H1 (cell line): ENCODE measurements at regions not wholly inside any gene's neighbourhood (a gene's known extent, or its start where the extent isn't known, plus 50 kb on each side); places are given as distances from the start of the nearest gene placed in this dataset.

Experiments used
- CTCF ChIA-PET: fragments of 300-600 bp; sonication (Branson Sonifier 250); formaldehyde crosslinking; loops from one replicate; lab custom pipeline; 2021; ENCODE audit not compliant: partially characterized antibody; lab: Charles Lee
- POLR2A ChIA-PET: fragments of 300-600 bp; sonication (Branson Sonifier 250); formaldehyde crosslinking; loops from one replicate; lab custom pipeline; 2021; ENCODE audit warnings: inconsistent platforms; ENCODE audit not compliant: partially characterized antibody; lab: Charles Lee
- DNase-seq, 2 experiments: peaks; one replicate each; pipeline versions ENCODE4 v3.0.0 to v3.0.0-alpha.2; 2010 to 2022; ENCODE audit warnings: low spot score in 2 of 2, low read depth in 1 of 2, mixed read lengths in 1 of 2
- FAIRE-seq: peaks from 2 replicates; lab custom pipeline; 2011; peaks lifted over from hg19 to GRCh38; lab: Jason Lieb, UNC
- H2AFZ ChIP-seq: 2 replicates; pipeline ENCODE4 v1.8.1; 2012; ENCODE audit warnings: low read length, inconsistent platforms
- H2AK5ac ChIP-seq: 2 replicates; pipeline ENCODE4 v1.6.1; 2013; ENCODE audit warnings: low read depth, low read length
- H2BK120ac ChIP-seq: replicated peaks from 2 replicates; pipeline ENCODE3; 2013; ENCODE audit warnings: low read depth, low read length, inconsistent platforms
- H2BK12ac ChIP-seq: 2 replicates; pipeline ENCODE4 v1.6.1; 2013; ENCODE audit warnings: low read depth, low read length
- H2BK15ac ChIP-seq: 2 replicates; pipeline ENCODE4 v1.6.1; 2013; ENCODE audit warnings: low read length
- H2BK20ac ChIP-seq: 2 replicates; pipeline ENCODE4 v1.6.1; 2013; ENCODE audit warnings: low read length
- H2BK5ac ChIP-seq: 2 replicates; pipeline ENCODE4 v1.6.1; 2013; ENCODE audit warnings: low read depth, low read length
- H3K14ac ChIP-seq: 2 replicates; pipeline ENCODE4 v1.6.1; 2013; ENCODE audit warnings: inconsistent platforms; ENCODE audit not compliant: insufficient read length
- H3K18ac ChIP-seq: 2 replicates; pipeline ENCODE4 v1.6.1; 2013; ENCODE audit warnings: low read length; ENCODE audit errors: extremely low read depth
- H3K23ac ChIP-seq: 2 replicates; pipeline ENCODE4 v1.6.1; 2013; ENCODE audit warnings: inconsistent platforms; ENCODE audit not compliant: insufficient read length
- H3K23me2 ChIP-seq: 2 replicates; pipeline ENCODE4 v1.6.1; 2013; ENCODE audit warnings: low read depth, low read length
- H3K27ac ChIP-seq: 2 replicates; pipeline ENCODE4 v1.6.1; 2011; ENCODE audit warnings: low read depth, low read length, inconsistent platforms
- H3K27me3 ChIP-seq, 4 experiments: replicated peaks in 1 of 4; 1 replicate in 1 of 4; 2 replicates in 3 of 4; pipeline versions ENCODE4 v1.6.1 to v1.8.1; 2011 to 2013; ENCODE audit warnings: low read length in 3 of 4, mild to moderate bottlenecking in 3 of 4, inconsistent platforms in 2 of 4, mixed read lengths in 2 of 4, moderate library complexity in 1 of 4; ENCODE audit not compliant: control insufficient read depth in 3 of 4, insufficient read depth in 3 of 4; ENCODE audit errors: extremely low read depth in 1 of 4
- H3K36me3 ChIP-seq, 4 experiments: 2 replicates each; pipeline versions ENCODE4 v1.6.1 to v1.8.1; 2011 to 2013; ENCODE audit warnings: mild to moderate bottlenecking in 4 of 4, low read length in 3 of 4, moderate library complexity in 2 of 4, control low read depth in 1 of 4, inconsistent platforms in 1 of 4; ENCODE audit not compliant: insufficient read depth in 4 of 4, control insufficient read depth in 2 of 4
- H3K4ac ChIP-seq: replicated peaks from 2 replicates; pipeline ENCODE3; 2013; ENCODE audit warnings: low read length, low read depth, mixed read lengths, inconsistent platforms; ENCODE audit not compliant: insufficient read length
- H3K4me1 ChIP-seq, 4 experiments: replicated peaks in 1 of 4; 1 replicate in 1 of 4; 2 replicates in 3 of 4; pipeline versions ENCODE4 v1.6.1 to v1.8.1; 2011 to 2013; ENCODE audit warnings: low read length in 3 of 4, inconsistent platforms in 2 of 4, mixed read lengths in 1 of 4; ENCODE audit not compliant: insufficient read depth in 4 of 4, control insufficient read depth in 3 of 4
- H3K4me2 ChIP-seq, 2 experiments: 2 replicates each; pipeline versions ENCODE4 v1.6.1 to v1.8.1; 2011 to 2013; ENCODE audit warnings: low read depth in 2 of 2, low read length in 2 of 2, control low read depth in 1 of 2, inconsistent platforms in 1 of 2, mild to moderate bottlenecking in 1 of 2; ENCODE audit not compliant: insufficient read depth in 1 of 2
- H3K4me3 ChIP-seq, 4 experiments: fragments of 200-600, 300-600 bp in 1 of 4; sonication (generic), shearing (Covaris generic), sonication (Bioruptor Twin) in 1 of 4; 2 replicates each; pipeline versions ENCODE4 v1.5.1 to v1.8.1; 2011 to 2016; ENCODE audit warnings: low read length in 4 of 4, low read depth in 3 of 4, control low read depth in 2 of 4, inconsistent platforms in 2 of 4, mild to moderate bottlenecking in 2 of 4, mixed read lengths in 1 of 4, moderate library complexity in 1 of 4; ENCODE audit not compliant: insufficient read depth in 2 of 4; ENCODE audit errors: extremely low read depth in 1 of 4
- H3K56ac ChIP-seq: replicated peaks from 2 replicates; pipeline ENCODE3; 2013; ENCODE audit warnings: low read depth, mild to moderate bottlenecking, mixed read lengths, low read length, inconsistent platforms; ENCODE audit not compliant: insufficient read length
- H3K79me1 ChIP-seq: 2 replicates; pipeline ENCODE4 v1.6.1; 2013; ENCODE audit warnings: low read depth, low read length, control low read depth
- H3K79me2 ChIP-seq, 2 experiments: 2 replicates each; pipeline versions ENCODE4 v1.6.1 to v1.8.1; 2012 to 2013; ENCODE audit warnings: low read length in 2 of 2, mild to moderate bottlenecking in 2 of 2, inconsistent platforms in 1 of 2; ENCODE audit not compliant: insufficient read depth in 2 of 2, control insufficient read depth in 1 of 2
- H3K9ac ChIP-seq, 4 experiments: replicated peaks in 1 of 4; 1 replicate in 1 of 4; 2 replicates in 3 of 4; pipeline versions ENCODE4 v1.6.1 to v1.8.1; 2011 to 2013; ENCODE audit warnings: low read depth in 3 of 4, low read length in 3 of 4, control low read depth in 2 of 4, mild to moderate bottlenecking in 2 of 4, moderate library complexity in 2 of 4, inconsistent platforms in 1 of 4; ENCODE audit errors: extremely low read depth in 1 of 4
- H3K9me3 ChIP-seq, 2 experiments: 2 replicates each; pipeline versions ENCODE4 v1.6.1 to v1.8.1; 2012 to 2013; ENCODE audit warnings: mild to moderate bottlenecking in 2 of 2, moderate library complexity in 2 of 2, control low read depth in 1 of 2, inconsistent platforms in 1 of 2, low read depth in 1 of 2, low read length in 1 of 2, mixed read lengths in 1 of 2; ENCODE audit not compliant: insufficient read depth in 2 of 2
- H4K20me1 ChIP-seq, 2 experiments: replicated peaks in 1 of 2; 2 replicates each; pipeline versions ENCODE3 to v1.8.1; 2011 to 2013; ENCODE audit warnings: inconsistent platforms in 2 of 2, low read length in 2 of 2, mild to moderate bottlenecking in 1 of 2; ENCODE audit not compliant: insufficient read depth in 2 of 2, control insufficient read depth in 1 of 2
- H4K5ac ChIP-seq: 2 replicates; pipeline ENCODE4 v1.6.1; 2013; ENCODE audit warnings: low read length, low read depth, mixed read lengths, inconsistent platforms; ENCODE audit not compliant: insufficient read length
- H4K8ac ChIP-seq: 2 replicates; pipeline ENCODE4 v1.8.0; 2013; ENCODE audit warnings: mild to moderate bottlenecking, moderate library complexity, low read length, inconsistent platforms; ENCODE audit not compliant: insufficient read depth; ENCODE audit errors: extremely low read depth
- H4K91ac ChIP-seq: replicated peaks from 2 replicates; pipeline ENCODE3; 2013; ENCODE audit warnings: low read length, mixed read lengths, inconsistent platforms; ENCODE audit not compliant: insufficient read length
- ASH2L ChIP-seq: fragments of 200-600, 300-600 bp; sonication (generic); IDR thresholded peaks from one replicate; pipeline ENCODE4 v1.7.1; 2017; ENCODE audit warnings: low read length
- EP300 ChIP-seq, 2 experiments: IDR thresholded peaks; 1 replicate in 1 of 2; 2 replicates in 1 of 2; pipeline ENCODE4 v1.6.1; 2011 to 2012; ENCODE audit warnings: low read depth in 2 of 2, low read length in 2 of 2, mild to moderate bottlenecking in 2 of 2, borderline replicate concordance in 1 of 2, inconsistent platforms in 1 of 2, moderate library complexity in 1 of 2
- EZH2 ChIP-seq: fragments of 200-600 bp; sonication (generic); IDR thresholded peaks from 2 replicates; pipeline ENCODE4 v1.7.1; 2012; ENCODE audit warnings: low read depth, mild to moderate bottlenecking, moderate library complexity, low read length, inconsistent platforms; ENCODE audit not compliant: severe bottlenecking
- GABPA ChIP-seq: IDR thresholded peaks from 2 replicates; pipeline ENCODE4 v1.6.1; 2011; ENCODE audit warnings: mild to moderate bottlenecking, low read length, moderate library complexity, borderline replicate concordance; ENCODE audit not compliant: insufficient read depth
- KDM4A ChIP-seq: IDR thresholded peaks from one replicate; pipeline ENCODE4 v1.7.1; 2012; ENCODE audit warnings: low read depth, mild to moderate bottlenecking, moderate library complexity, low read length, inconsistent platforms; ENCODE audit not compliant: severe bottlenecking
- KDM5A ChIP-seq: fragments of 200-600 bp; IDR thresholded peaks from 2 replicates; pipeline ENCODE4 v1.7.1; 2012; ENCODE audit warnings: mild to moderate bottlenecking, low read length, inconsistent platforms, mixed read lengths
- RBBP5 ChIP-seq: IDR thresholded peaks from 2 replicates; pipeline ENCODE4 v1.7.1; 2012; ENCODE audit warnings: low read depth, mild to moderate bottlenecking, inconsistent platforms, low read length, moderate library complexity, borderline replicate concordance
- SIN3A ChIP-seq, 2 experiments: IDR thresholded peaks in 1 of 2; conservative IDR thresholded peaks in 1 of 2; 2 replicates each; pipeline ENCODE4 v1.6.1; 2011 to 2012; ENCODE audit warnings: low read length in 2 of 2, improper control_type of control experiment in 1 of 2, low read depth in 1 of 2, mild to moderate bottlenecking in 1 of 2
- SIRT6 ChIP-seq: IDR thresholded peaks from one replicate; pipeline ENCODE4 v1.7.1; 2012; ENCODE audit warnings: low read length, inconsistent platforms
- SIX5 ChIP-seq: IDR thresholded peaks from 2 replicates; pipeline ENCODE4 v1.6.1; 2011; ENCODE audit warnings: mild to moderate bottlenecking, low read depth, low read length
- SP2 ChIP-seq: IDR thresholded peaks from 2 replicates; pipeline ENCODE4 v1.6.1; 2012; ENCODE audit warnings: mild to moderate bottlenecking, low read length, inconsistent platforms
- TAF1 ChIP-seq: IDR thresholded peaks from 2 replicates; pipeline ENCODE4 v1.6.1; 2011; ENCODE audit warnings: mild to moderate bottlenecking, low read depth, low read length
- TAF7 ChIP-seq: optimal IDR thresholded peaks from 2 replicates; pipeline ENCODE3; 2011; ENCODE audit warnings: low read depth, mild to moderate bottlenecking, inconsistent platforms, low read length, moderate library complexity, borderline replicate concordance
- YY1 ChIP-seq: IDR thresholded peaks from 2 replicates; pipeline ENCODE4 v1.6.1; 2011; ENCODE audit warnings: low read depth, mild to moderate bottlenecking, low read length
- WGBS, 2 experiments: shearing (Covaris generic) in 1 of 2; methylation state at CpG; one replicate each; pipeline versions ENCODE4 v1.1.6 to v1.1.7; 2013 to 2015; ENCODE audit warnings: low lambda C conversion rate in 2 of 2, mixed read lengths in 2 of 2, inconsistent platforms in 1 of 2, low coverage in 1 of 2, missing lambda C conversion rate in 1 of 2; ENCODE audit not compliant: insufficient replicate concordance in 2 of 2, insufficient coverage in 1 of 2, insufficient read length in 1 of 2; ENCODE audit errors: extremely low coverage in 1 of 2, missing lambda C conversion rate in 1 of 2; 5-methylcytosine and 5-hydroxymethylcytosine counted together

- Histone ChIP-seq H4K91ac (no peak overlapping the region), H2BK120ac (no peak overlapping the region), H3K27ac (no peak overlapping the region), H3K18ac (no peak overlapping the region), H3K4me3 (no peak overlapping the region), H3K23me2 (no peaks in the 10 kb centered on the region; the same call in 1 of the 2 replicates), H3K4me1 (peaks cover 0 to 3% (median 0%) of the 10 kb centered on the region in 4 experiments; a peak in 2 of 7 replicates), H2BK20ac (no peak overlapping the region), H3K56ac (no peak overlapping the region), H3K14ac (no peak overlapping the region), H2AFZ (no peak overlapping the region), H3K36me3 (no peaks in the 10 kb centered on the region), H2BK5ac (no peak overlapping the region), H3K23ac (no peak overlapping the region), H3K4me2 (no peak overlapping the region), H3K27me3 (no peaks in the 10 kb centered on the region), H3K79me1 (no peaks in the 10 kb centered on the region), H4K20me1 (no peaks in the 10 kb centered on the region), H2BK12ac (no peak overlapping the region), H3K4ac (no peak overlapping the region), H2BK15ac (no peak overlapping the region), H4K5ac (no peak overlapping the region), H3K9me3 (no peaks in the 10 kb centered on the region), H4K8ac (no peak overlapping the region), H2AK5ac (no peak overlapping the region), H3K9ac (no peak overlapping the region), H3K79me2 (no peaks in the 10 kb centered on the region)
- no peak for DNase-seq
- 77% methylated on average over 2 of the region's 2 CpGs; no CpG with 5 or more reads in 1 of the 2 experiments for WGBS, 2 experiments
- POLR2A ChIA-PET = no interaction called here
- FAIRE-seq = no peak
- CTCF ChIA-PET = interaction anchor here (0.6 to 3.3 kb wide), 3 partner anchors 9 to 126 kb away, joined by 3 to 12 read pairs (median 3); no protein-coding TSS in a partner anchor
- TF ChIP-seq SIN3A (conservative IDR thresholded peaks at IDR 0.05 in 1 of 2, IDR thresholded peaks at IDR 0.05 in 1 of 2; ENCODE audit: low read depth in 1 of 2, low read length in 2 of 2) = no peak
- TF ChIP-seq YY1 = no peak
- no peak for TF ChIP-seq SIRT6
- no peak for TF ChIP-seq EZH2
- TF ChIP-seq GABPA = no peak
- TF ChIP-seq SP2 = no peak
- no peak for TF ChIP-seq KDM5A
- TF ChIP-seq KDM4A = no peak
- no peak for TF ChIP-seq RBBP5
- TF ChIP-seq SIX5 = no peak
- no peak for TF ChIP-seq EP300 (IDR thresholded peaks at IDR 0.05; ENCODE audit: borderline replicate concordance in 1 of 2, low read depth in 2 of 2, low read length in 2 of 2)
- no peak for TF ChIP-seq ASH2L
- no peak for TF ChIP-seq TAF1
- TF ChIP-seq TAF7 = no peak
These were observed 282.5 kb upstream of the PLXNA2 start for GRCh38 chr1:208526613-208527125.
